ENCODE measurements at regions not wholly inside any gene's neighbourhood (a gene's known extent, or its start where the extent isn't known, plus 50 kb on each side); places are given as distances from the start of the nearest gene placed in this dataset.

GRCh38 chr2:52395912-52396311 is 1364.0 kb upstream of the NRXN1 start:
- TF ChIP-seq, protein P1, sequence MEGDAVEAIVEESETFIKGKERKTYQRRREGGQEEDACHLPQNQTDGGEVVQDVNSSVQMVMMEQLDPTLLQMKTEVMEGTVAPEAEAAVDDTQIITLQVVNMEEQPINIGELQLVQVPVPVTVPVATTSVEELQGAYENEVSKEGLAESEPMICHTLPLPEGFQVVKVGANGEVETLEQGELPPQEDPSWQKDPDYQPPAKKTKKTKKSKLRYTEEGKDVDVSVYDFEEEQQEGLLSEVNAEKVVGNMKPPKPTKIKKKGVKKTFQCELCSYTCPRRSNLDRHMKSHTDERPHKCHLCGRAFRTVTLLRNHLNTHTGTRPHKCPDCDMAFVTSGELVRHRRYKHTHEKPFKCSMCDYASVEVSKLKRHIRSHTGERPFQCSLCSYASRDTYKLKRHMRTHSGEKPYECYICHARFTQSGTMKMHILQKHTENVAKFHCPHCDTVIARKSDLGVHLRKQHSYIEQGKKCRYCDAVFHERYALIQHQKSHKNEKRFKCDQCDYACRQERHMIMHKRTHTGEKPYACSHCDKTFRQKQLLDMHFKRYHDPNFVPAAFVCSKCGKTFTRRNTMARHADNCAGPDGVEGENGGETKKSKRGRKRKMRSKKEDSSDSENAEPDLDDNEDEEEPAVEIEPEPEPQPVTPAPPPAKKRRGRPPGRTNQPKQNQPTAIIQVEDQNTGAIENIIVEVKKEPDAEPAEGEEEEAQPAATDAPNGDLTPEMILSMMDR (IDR thresholded peaks at IDR 0.05 in 4 of 5, conservative IDR thresholded peaks at IDR 0.05 in 1 of 5), result no peak
- no peak for TF ChIP-seq POLR2A (IDR thresholded peaks at IDR 0.05)

Measured in gastrocnemius medialis (tissue), 4 donors.